Neural progenitor cell (in vitro differentiated cells): ENCODE measurements at regions not wholly inside any gene's neighbourhood (a gene's known extent, or its start where the extent isn't known, plus 50 kb on each side); places are given as distances from the start of the nearest gene placed in this dataset.

ENCODE experiments used
- DNase-seq: peaks from one replicate; pipeline ENCODE4 v3.0.0-alpha.2; 2016; ENCODE audit warnings: low spot score
- H2AFZ ChIP-seq: fragments of 200-600 bp; sonication (generic); replicated peaks from 2 replicates; pipeline ENCODE4 v1.6.1; 2016; ENCODE audit warnings: antibody characterized with exemption
- H3F3A ChIP-seq: fragments of 200-600 bp; sonication (generic); 2 replicates; pipeline ENCODE4 v1.6.1; 2016; ENCODE audit warnings: antibody characterized with exemption, low read depth
- H3K27ac ChIP-seq: fragments of 200-600 bp; sonication (generic); 2 replicates; pipeline ENCODE4 v1.5.1; 2016; ENCODE audit warnings: mild to moderate bottlenecking
- H3K27me3 ChIP-seq: fragments of 200-600 bp; sonication (generic); 2 replicates; pipeline ENCODE4 v1.6.1; 2016; ENCODE audit warnings: mild to moderate bottlenecking, moderate library complexity
- H3K36me3 ChIP-seq: fragments of 200-600 bp; sonication (generic); 2 replicates; pipeline ENCODE4 v1.5.1; 2016
- H3K4me1 ChIP-seq: fragments of 200-600 bp; sonication (generic); 2 replicates; pipeline ENCODE4 v1.6.1; 2016; ENCODE audit warnings: mixed run types
- H3K4me2 ChIP-seq: fragments of 200-600 bp; sonication (generic); 2 replicates; pipeline ENCODE4 v1.6.1; 2016
- H3K4me3 ChIP-seq: fragments of 200-600 bp; sonication (generic); 2 replicates; pipeline ENCODE4 v1.5.1; 2016
- H3K79me2 ChIP-seq: fragments of 200-600 bp; sonication (generic); 2 replicates; pipeline ENCODE4 v1.6.1; 2016; ENCODE audit warnings: low read depth
- H3K9ac ChIP-seq: fragments of 200-600 bp; sonication (generic); 2 replicates; pipeline ENCODE4 v1.6.1; 2016
- H3K9me3 ChIP-seq: fragments of 200-600 bp; sonication (generic); 2 replicates; pipeline ENCODE4 v1.5.1; 2016; ENCODE audit warnings: low read depth
- H4K20me1 ChIP-seq: fragments of 200-600 bp; sonication (generic); 2 replicates; pipeline ENCODE4 v1.6.1; 2016; ENCODE audit warnings: low read depth
- H3K27ac Mint-ChIP-seq: 3 replicates; pipeline ENCODE4 v1.8.0; 2021; ENCODE audit warnings: mixed read lengths
- H3K27me3 Mint-ChIP-seq: 2 replicates; pipeline ENCODE4 v1.8.0; 2022; ENCODE audit warnings: low read depth, mild to moderate bottlenecking, inconsistent platforms, moderate library complexity, mixed read lengths; ENCODE audit not compliant: insufficient read depth
- H3K36me3 Mint-ChIP-seq: 3 replicates; pipeline ENCODE4 v1.8.0; 2021; ENCODE audit warnings: mixed read lengths
- H3K4me1 Mint-ChIP-seq: 3 replicates; pipeline ENCODE4 v1.8.0; 2021; ENCODE audit warnings: mixed read lengths
- H3K4me3 Mint-ChIP-seq: 3 replicates; pipeline ENCODE4 v1.8.0; 2021; ENCODE audit warnings: mild to moderate bottlenecking, moderate library complexity, mixed read lengths
- H3K9me3 Mint-ChIP-seq: 3 replicates; pipeline ENCODE4 v1.8.0; 2020; ENCODE audit warnings: mixed read lengths
- CTCF ChIP-seq: fragments of 200-600 bp; sonication (generic); IDR thresholded peaks from 2 replicates; pipeline ENCODE4 v1.5.1; 2017; ENCODE audit warnings: antibody characterized with exemption, mild to moderate bottlenecking
- EZH2 ChIP-seq: fragments of 200-600 bp; sonication (generic); IDR thresholded peaks from 2 replicates; pipeline ENCODE4 v1.6.1; 2017; ENCODE audit warnings: antibody characterized with exemption, mild to moderate bottlenecking, moderate library complexity
- EZH2phosphoT487 ChIP-seq: fragments of 200-600 bp; sonication (generic); IDR thresholded peaks from 2 replicates; pipeline ENCODE4 v1.6.1; 2017; ENCODE audit warnings: antibody characterized with exemption

GRCh38 chr5:6943197-6944112, 230.2 kb downstream of the TENT4A start:
- Histone ChIP-seq H3K36me3 (no peaks in the 10 kb centered on the region), H3F3A (no peaks in the 10 kb centered on the region), H3K4me1 (no peaks in the 10 kb centered on the region), H3K4me2 (no peak overlapping the region), H3K27me3 (no peaks in the 10 kb centered on the region), H3K79me2 (no peaks in the 10 kb centered on the region), H4K20me1 (no peaks in the 10 kb centered on the region), H3K9ac (no peak overlapping the region), H3K4me3 (no peak overlapping the region), H3K9me3 (no peaks in the 10 kb centered on the region), H2AFZ (no peak overlapping the region), H3K27ac (no peak overlapping the region)
- no peak overlapping the region for H3K4me3 Mint-ChIP-seq
- no peaks in the 10 kb centered on the region for H3K9me3 Mint-ChIP-seq
- peak overlapping the region; percentile 96 for H3K27ac Mint-ChIP-seq
- H3K4me1 Mint-ChIP-seq: peaks cover 28% of the 10 kb centered on the region
- TF ChIP-seq EZH2 (no peak), EZH2phosphoT487 (no peak), CTCF (no peak)
- no peaks in the 10 kb centered on the region for H3K36me3 Mint-ChIP-seq
- peaks cover 5% of the 10 kb centered on the region for H3K27me3 Mint-ChIP-seq
- no peak for DNase-seq

- H2AFZ ChIP-seq: no peak overlapping the region
- Mint-ChIP-seq H3K27me3 (peaks cover 3% of the 10 kb centered on the region), H3K36me3 (no peaks in the 10 kb centered on the region), H3K27ac (no peak overlapping the region), H3K9me3 (no peaks in the 10 kb centered on the region), H3K4me3 (no peak overlapping the region), H3K4me1 (peaks cover 21% of the 10 kb centered on the region)
- H3K9ac ChIP-seq: no peak overlapping the region
- no peaks in the 10 kb centered on the region for H3K36me3 ChIP-seq
- no peaks in the 10 kb centered on the region for H4K20me1 ChIP-seq
- no peak overlapping the region for H3K4me2 ChIP-seq
- no peak overlapping the region for H3K27ac ChIP-seq
- H3K4me3 ChIP-seq: no peak overlapping the region
- DNase-seq: no peak
- no peaks in the 10 kb centered on the region for H3K79me2 ChIP-seq
- no peaks in the 10 kb centered on the region for H3K9me3 ChIP-seq
- no peaks in the 10 kb centered on the region for H3F3A ChIP-seq
- no peaks in the 10 kb centered on the region for H3K4me1 ChIP-seq
- no peaks in the 10 kb centered on the region for H3K27me3 ChIP-seq
- no peak for TF ChIP-seq EZH2phosphoT487
- no peak for TF ChIP-seq EZH2
- TF ChIP-seq CTCF: no peak
Observed at GRCh38 chr5:6948562-6948961, 235.3 kb downstream of the TENT4A start.

- no peak for DNase-seq
- Histone ChIP-seq H3K36me3 (no peaks in the 10 kb centered on the region), H3K4me1 (no peaks in the 10 kb centered on the region)
Observed at GRCh38 chr5:6949230-6949629, 236.0 kb downstream of the TENT4A start.

More at GRCh38 chr5:6949230-6949629, 236.0 kb downstream of the TENT4A start:
- no peaks in the 10 kb centered on the region for H3K27me3 ChIP-seq
- no peaks in the 10 kb centered on the region for H4K20me1 ChIP-seq
- H3F3A ChIP-seq: no peaks in the 10 kb centered on the region
- Mint-ChIP-seq H3K4me3 (no peak overlapping the region), H3K4me1 (peaks cover 14% of the 10 kb centered on the region), H3K27me3 (peaks cover 3% of the 10 kb centered on the region), H3K9me3 (no peaks in the 10 kb centered on the region), H3K27ac (no peak overlapping the region), H3K36me3 (no peaks in the 10 kb centered on the region)
- H3K79me2 ChIP-seq: no peaks in the 10 kb centered on the region
- H3K27ac ChIP-seq: no peak overlapping the region
- H3K9me3 ChIP-seq: no peaks in the 10 kb centered on the region
- TF ChIP-seq CTCF: no peak
- no peak for TF ChIP-seq EZH2phosphoT487
- TF ChIP-seq EZH2: no peak
- H3K4me3 ChIP-seq: no peak overlapping the region
- H3K9ac ChIP-seq: no peak overlapping the region
- H3K4me2 ChIP-seq: no peak overlapping the region
- H2AFZ ChIP-seq: no peak overlapping the region
